Vagina (tissue), 2 donors: ENCODE measurements at regions not wholly inside any gene's neighbourhood (a gene's known extent, or its start where the extent isn't known, plus 50 kb on each side); places are given as distances from the start of the nearest gene placed in this dataset.

Experiments
- CTCF ChIP-seq, 3 experiments: fragments of 450-650 bp in 2 of 3; fragments of 200-600 bp in 1 of 3; sonication (generic) in 1 of 3; IDR thresholded peaks; one replicate each; pipeline ENCODE4 v1.5.1; 2017 to 2019; ENCODE audit warnings: antibody characterized with exemption in 3 of 3, mild to moderate bottlenecking in 2 of 3, moderate library complexity in 2 of 3
- POLR2A ChIP-seq, 2 donors: fragments of 450-650 bp; IDR thresholded peaks; one replicate each; pipeline ENCODE4 v1.6.1; 2017; ENCODE audit warnings: antibody characterized with exemption in 2 of 2, mild to moderate bottlenecking in 2 of 2, moderate library complexity in 2 of 2

DNA sequence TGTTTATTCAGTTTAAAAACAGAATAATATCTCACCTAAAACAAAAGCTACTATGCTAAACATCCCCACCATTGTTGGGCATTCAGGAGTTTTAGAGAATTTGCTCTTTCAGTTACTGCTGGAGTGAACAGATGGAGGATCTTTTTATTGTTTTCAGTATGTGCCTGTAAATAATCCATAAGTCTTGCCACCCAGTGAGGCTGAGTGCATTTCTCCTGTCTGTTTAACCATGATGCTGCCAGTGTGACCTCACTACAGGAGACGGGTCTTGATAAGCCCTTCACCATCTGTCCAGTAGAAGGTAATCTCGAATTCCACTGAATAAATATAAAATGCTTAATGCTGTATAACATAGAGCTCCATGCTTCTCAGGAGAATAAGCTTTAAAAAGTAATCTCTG is 430.9 kb downstream of the POM121L12 start:
- no peak for TF ChIP-seq CTCF (IDR thresholded peaks at IDR 0.05)
- no peak for TF ChIP-seq POLR2A (IDR thresholded peaks at IDR 0.05)
